DMS53 (cell line): ENCODE measurements at regions not wholly inside any gene's neighbourhood (a gene's known extent, or its start where the extent isn't known, plus 50 kb on each side); places are given as distances from the start of the nearest gene placed in this dataset.

ENCODE experiments used
- DNase-seq: peaks from one replicate; lab custom pipeline; 2025; lab: John Stamatoyannopoulos, UW

DNA sequence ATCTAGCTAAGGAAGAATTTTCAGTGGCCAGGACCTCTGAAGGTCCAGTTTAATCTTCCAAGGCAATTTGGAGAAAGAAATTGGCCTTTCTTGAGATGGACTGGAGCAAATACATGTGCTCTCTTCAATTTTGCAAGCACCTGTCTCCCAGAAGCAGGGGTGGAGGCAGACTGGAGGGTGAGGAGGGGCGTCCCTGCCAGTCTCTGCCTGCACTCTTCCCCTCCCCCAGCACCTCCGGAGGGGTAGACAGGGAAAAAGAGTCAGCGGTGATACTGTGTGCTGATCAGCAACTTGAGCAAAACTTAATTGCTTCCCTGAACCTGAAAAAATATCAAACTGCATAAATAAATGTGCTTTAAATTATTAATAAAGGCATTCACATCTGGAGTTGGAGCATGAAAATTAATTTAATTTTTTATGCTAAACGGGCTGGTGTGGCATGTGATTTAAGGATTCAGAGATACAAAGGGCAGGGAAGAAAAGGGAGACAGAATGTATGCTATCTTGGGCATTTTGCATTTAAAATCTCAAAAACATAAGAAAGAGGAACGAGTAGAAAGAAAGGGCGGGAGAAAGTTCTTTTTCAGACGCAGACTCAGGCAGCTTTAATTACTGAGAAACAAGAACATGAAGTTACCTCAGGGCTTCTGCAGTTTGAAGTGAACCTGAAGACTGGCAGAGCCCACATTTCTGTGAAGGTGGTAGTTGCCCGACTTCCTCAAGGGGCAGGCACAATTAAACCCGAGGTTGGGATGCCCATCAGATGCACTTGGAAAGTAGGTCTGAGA is 319.7 kb downstream of the UACA start:
- no peak for DNase-seq

DNA sequence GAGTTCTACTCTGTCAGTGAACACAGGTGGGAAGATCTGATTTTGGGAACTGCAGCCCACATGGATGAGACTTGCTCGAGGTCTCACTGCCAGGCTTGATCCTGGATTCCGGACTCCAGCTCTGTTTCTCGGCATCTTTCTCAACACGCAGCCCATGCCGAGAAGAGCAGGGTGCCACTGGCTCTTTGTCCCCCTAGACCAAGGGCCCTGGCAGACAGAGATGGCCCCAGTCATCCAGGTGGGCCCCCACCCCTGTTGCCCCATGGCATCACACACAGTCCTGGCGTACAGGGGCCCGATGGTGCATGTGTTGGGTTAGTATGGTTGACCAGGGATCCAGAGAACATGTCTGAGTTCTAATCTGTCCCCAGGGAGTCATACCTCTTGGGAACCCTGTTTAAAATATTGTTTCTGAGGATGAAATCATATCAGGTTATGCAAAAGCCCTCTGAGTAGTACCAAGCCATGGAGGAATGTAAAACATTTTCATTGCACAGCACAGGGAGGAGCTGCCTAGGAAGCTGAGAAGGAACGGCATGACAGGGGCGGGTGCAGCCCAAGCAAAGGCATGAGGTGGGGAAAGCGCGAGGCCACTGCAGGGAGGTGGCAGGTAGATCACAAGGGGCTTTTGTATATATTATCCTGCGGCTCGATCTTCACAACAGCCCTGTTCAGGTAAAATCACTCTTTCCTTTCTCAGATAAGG is 320.6 kb downstream of the UACA start:
- DNase-seq: no peak

DNA sequence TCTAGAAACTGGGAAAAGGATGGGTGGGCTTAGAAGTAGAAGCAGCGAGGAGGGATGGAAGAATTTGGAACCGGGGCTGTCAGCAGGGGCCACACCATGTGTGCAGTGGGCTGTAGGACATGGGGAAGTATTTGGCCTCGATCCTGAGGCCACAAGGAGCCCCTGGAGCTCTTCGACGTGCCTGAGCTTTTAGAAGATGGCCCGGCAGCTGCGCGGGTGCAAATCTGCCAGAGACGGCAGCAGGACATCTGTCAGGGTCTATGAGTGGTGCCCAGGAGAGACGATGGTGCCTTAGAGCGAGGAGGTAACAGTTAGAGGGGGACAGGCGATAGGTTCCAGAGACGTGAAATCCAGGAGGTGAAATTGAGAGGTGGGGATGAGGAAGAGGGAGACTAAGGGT is 321.1 kb downstream of the UACA start:
- DNase-seq: no peak

DNA sequence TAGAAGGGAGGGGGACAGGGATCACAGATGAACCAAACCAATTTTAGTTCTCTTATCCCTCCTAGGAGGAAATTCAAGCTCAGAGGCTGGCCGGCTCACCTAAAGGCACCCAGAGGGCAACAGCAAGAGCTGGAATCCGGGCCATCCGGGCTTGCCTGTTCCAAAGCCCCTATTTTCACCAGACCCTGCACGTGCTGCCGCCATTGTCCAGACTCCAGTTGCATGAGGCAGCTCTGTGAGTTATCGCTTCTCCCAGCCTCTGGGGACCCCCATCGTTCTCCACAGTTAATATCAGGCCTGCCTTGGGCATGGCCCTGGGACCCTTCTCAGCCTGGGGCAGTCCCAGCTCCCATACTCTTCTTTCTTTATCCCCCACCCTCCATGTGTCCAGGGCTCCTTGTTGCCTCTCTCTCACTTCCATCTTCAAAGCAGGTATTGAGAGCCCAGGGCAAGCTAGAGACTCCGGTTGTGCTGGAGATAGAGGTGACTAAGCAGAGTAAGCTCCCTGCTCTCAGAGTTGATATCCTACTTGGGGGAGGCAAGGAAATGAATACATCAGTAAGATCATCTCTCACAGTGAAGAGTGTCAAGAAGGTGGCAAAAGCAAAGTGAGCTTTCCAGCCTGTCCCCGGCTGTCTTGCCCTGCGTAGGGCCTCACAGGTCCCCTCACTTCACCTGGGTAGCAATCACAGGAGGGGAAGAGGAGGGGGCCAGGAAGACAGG is 322.8 kb downstream of the UACA start:
- DNase-seq: no peak

DNA sequence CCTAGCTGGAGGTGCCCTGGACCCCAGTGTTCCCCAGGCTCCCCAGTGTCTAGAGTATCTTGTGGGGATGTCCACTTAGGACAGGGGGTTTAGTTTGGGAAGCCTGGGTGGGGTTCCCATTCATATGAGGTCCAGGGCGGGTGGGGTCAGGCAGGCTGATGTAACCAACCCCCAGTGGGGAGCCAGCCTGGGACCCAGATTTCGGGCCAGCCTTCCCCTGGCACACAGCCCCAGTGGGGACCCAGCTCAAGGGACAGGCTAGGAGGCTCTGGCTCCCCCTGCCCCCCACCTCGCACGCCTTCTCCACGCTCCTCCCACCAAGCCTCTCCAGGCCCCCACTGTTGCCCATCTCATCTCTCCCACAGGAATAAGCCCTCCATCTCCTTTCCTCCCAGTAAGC is 323.5 kb downstream of the UACA start:
- DNase-seq: no peak

DNA sequence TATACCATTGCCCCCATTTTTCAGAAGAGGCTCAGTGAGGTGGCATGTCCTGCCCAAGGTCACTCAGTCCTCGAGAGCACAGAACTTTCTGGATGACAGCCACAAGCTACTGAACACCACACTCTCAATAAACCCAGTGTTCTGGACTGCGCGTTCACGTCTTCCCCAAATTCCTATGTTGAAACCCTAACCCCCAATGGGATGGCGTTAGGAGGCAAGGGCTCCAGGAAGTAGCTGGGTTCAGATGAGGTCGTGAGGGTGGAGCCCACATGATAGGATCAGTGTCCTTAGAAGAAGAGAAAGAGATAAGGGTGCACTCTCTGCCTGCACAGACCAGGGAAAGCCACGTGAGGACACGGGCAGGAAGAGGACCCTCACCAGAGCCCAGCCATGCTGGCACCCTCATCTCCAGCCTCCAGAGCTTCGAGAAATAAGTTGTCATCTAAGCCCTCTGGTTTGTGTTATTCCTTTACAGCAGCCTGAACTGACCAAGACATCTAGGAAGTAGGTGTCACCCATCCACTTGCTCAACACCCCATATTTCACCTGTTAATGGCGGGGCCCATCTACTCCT is 324.0 kb downstream of the UACA start:
- no peak for DNase-seq

DNA sequence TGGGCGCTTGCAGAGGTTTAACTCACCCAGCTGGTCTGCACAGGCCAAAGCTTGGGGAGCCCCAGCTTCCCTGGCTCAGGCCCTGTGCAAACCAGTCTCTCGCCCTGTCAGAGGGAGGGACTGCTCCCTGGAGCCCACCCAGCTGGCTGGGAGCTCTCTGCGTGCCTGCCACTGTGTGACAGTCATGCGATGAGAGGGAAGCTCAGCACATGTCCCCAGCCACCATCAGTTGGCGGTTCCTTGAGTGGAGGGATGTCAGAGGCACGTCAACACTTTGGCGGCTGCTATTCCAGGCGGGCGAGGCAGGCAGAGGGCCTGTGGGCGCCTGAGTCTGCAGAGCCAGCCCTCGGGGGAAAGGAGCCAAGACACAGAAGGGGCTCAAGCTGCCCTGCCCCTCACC is 324.6 kb downstream of the UACA start:
- DNase-seq: no peak

DNA sequence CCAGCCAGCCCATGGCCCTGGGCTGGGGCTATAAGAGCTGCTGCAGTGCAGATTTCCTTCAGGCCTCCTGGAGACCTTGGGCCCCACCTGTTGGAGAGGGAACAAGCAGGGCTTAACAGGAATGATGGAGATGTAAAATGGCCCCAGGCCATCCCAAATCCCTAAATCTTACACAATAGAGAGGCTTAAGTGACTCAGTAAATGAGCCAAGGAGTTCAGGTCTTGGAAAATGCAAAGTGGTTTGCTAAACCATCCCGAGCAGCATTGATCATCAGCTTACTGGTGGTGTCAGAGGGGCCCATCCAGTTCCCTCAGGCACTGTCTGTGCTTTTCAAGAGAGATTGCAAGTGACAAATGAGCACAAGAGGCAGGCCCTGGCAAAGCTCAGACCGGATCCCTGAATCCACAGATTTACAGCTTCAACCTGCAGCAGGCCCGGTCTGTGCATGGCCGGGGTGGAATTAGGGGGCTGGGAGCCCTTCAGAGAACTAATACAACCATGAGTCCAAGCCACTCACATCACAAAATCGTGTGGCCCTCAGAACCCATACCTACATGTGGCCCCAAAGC is 325.4 kb downstream of the UACA start:
- DNase-seq: no peak

DNA sequence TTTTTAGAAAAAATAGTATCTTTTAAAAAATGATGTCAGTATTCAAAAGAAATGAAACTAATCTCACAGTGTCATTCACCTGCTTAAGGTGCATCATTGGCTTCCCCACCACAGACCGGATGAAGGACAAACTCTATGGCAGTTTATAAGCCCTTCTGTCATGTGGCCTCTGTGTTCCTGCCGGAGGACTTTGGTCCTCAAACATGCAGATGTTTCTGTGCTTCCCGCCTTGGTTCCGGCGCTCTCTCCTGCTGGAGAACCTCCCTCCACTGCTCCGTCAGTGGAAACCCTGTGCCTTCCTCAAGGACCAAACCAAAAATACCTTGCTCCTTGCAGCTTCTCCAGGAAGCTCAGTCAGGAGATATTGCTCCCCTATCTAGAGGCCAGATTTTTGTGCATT is 326.3 kb downstream of the UACA start:
- no peak for DNase-seq

DNA sequence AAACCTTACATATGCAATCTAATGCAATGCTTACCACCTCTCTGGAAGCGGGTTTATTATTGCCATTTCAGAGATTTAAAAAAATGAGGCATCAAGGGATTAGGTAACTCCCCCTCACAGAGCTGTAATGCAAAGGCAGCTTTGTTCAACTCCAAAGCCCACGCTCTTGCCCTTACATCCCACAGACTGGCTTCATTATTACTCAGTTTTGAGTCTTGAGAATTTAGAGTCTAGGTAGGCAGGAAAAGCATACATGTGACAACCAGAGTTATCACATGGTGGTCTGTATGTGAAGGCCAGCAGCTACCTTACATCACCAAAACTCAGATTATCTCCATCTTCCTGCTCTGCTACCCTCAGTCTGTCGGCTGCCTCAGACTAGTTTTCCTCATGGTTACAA is 326.9 kb downstream of the UACA start:
- DNase-seq: no peak

DNA sequence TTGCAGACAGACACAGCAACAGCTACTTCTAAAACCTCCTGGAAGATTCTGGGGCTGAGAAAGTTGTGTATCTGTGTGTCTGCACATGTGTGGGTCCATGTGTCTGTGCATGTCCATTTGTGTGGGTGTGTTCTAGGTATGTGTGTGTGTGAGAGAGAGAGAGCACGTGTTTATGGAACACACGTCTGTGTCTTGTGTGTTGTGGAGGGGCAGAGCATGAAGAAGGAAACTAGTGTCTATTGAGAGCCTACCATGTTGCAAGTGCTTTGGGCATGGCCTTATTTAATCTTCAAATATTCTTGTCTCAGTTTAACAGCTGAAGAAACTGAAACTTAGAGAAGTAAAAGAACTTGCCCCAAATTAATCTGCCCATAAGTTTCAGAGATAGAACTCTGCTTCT is 327.5 kb downstream of the UACA start:
- no peak for DNase-seq

DNA sequence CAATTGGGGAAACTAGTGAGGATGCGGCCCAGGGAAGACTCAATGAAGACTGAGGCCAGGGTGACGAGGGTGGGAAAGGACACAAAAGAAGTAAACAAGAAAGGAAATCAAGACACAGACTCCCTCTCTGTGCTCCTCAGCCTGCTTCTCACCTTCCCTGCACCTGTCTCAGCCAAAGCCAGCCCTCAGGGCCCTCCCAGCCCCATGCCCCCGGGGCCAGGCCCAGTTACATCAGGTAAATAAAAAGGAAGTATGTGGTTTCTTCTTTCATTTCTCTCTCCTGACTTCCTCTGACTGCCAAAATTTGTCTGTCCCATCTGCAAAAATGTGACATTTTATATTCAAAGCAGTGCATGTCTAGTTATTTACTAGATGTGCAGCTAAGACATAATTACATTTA is 328.0 kb downstream of the UACA start:
- DNase-seq: no peak

DNA sequence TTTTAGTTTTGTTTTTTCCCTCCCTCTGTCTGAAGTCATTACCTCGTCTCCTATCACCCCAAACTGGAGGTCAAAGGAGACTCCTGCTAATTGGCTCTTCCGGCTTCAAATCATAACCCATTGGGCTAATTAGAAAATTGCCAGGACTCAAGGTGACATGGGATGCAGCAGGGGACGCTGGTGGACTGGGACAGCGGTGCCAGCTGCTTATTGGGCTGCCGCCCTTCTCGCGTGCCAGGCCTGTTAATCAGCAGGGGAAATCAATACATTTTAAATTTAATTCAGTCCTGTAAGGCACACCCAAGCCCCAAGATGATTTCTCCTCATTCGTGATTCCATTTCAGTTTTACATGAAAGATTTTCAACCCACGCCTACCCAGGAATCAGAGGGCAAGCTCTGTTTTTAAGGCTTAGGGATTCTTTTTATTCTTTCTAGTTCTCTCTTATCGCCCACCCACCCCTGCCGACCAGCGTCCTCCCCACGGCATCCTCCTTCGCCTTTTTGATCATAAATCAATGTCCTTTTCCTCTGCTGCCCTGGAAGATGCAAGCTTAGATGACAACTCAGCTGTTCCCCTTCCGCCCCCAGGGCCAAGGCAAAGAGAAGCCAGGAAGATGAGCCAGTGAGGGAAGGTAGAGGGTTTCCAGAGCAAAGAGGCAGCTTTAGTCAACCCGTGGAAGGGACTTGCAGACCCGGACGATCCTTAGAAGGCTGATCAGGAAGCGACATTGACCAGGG is 329.6 kb downstream of the UACA start:
- DNase-seq: no peak

DNA sequence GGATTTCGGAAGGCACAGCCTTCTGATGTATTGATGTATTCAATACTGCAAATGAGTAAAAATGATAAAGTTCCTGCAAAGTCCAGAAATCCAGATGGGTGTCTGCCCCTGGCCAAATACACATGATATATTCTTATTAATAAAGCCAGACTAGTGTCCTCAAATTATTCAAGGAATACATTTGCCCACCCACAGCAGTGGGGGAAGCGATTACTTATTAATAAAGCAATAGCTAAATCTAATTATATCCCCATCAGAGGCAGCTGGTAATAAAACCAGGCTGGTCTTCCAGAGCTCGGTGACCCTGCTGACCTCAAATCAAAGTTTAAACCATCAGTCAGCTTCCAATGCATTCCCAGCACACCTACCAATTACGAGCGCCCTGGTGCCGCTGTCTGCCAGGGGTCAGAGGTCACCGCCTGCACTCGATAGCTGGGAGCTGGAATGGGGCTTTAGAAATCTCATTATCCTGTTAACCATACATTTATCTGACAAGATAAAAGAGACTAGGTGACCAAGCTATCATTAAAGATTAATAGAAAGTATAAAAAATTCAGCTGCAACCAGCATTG is 330.3 kb downstream of the UACA start:
- no peak for DNase-seq

DNA sequence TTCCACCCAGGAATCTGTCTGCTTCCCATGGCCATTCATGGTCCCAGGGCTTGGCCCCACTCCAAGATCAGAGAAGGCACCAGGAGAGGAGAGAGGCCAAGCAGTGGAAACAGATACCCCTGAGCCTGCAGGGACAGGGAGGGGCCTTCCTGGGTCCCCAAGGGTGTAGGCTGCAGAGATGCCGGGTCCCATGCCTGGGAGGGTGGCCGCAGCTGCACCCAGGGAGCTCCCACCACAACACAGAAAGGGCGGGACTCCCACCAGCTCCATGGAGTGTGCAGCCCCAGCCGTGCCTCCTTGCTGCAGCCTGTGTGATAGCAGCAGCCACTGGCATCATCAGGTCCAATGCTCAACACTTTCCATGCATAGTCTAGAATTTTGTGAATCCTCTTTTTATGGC is 331.5 kb downstream of the UACA start:
- no peak for DNase-seq

DNA sequence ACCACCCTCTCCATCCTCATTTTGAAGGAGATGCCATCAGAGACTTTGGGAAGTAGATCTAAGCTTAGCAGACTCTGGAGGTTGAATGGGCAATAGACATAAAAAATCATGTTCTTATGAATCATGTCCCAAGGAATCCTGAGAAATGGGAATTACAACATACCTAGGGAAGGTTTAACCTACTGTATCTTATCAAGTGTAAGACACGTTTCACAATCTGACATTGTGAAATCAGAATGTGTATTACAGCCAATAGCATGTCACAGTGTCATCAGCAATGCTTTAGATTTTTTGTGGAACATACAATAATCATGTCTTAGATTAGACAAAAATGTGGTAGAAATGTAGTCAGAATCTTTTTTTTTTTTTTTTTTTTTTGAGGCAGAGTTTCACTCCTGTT is 332.4 kb upstream of the TLE3 start:
- no peak for DNase-seq

DNA sequence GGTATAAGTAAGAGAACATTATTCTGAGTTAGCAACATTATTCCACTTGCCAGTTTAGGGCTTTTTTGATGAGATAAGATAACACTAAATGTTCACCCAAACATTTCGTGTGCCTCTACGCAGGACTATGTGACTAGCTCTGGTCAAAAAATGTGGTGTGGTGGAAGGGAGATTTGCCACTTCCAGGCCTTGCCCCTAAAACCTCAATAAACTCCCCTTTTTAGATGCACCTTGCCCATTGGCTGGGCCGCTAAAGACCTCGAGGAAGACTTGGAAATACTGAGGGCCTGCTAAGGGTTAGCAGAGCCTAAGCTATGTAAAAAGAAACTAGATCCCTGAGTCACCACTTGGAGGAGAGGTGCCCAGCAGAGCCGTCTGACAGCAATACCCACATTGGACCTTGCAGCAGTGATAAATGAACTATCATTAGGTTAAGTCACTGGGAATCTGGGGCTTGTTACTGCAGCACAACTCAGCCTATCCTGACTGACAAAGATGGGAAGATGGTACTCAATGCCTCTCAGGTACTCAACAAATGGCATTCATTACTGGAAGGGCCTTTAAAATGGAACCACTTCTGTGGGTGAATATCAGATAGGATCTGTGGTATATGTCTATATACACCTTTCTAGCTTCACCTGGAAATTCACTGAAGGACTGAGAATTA is 331.5 kb upstream of the TLE3 start:
- DNase-seq: no peak

DNA sequence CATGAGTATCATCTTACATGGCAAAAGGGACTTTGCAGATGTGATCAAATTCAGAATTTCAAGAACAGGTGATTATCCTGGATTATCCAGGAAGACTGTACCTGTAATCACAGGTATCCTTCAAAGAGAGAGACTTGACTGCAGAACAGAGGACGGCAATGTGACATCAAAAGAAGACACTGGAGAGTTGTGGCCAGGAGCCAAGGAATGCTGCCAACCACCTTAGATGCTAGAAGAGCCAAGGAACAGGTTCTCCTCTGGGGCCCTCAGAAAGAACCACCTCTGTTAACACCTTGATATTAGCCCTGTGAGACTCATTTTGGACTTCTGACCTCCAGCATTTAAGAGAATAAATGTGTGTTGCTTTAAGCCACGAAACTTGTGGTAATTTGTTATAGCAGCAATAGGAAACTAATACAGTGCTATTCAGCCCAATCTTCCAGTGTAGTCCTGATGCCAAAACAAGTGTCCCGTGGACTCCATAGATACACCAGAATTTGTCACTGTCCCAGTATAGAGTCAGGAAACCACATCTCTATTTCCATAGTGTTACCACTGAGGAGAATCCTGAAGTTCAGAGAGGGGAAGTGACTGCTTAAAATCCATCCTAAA is 330.6 kb upstream of the TLE3 start:
- DNase-seq: no peak

DNA sequence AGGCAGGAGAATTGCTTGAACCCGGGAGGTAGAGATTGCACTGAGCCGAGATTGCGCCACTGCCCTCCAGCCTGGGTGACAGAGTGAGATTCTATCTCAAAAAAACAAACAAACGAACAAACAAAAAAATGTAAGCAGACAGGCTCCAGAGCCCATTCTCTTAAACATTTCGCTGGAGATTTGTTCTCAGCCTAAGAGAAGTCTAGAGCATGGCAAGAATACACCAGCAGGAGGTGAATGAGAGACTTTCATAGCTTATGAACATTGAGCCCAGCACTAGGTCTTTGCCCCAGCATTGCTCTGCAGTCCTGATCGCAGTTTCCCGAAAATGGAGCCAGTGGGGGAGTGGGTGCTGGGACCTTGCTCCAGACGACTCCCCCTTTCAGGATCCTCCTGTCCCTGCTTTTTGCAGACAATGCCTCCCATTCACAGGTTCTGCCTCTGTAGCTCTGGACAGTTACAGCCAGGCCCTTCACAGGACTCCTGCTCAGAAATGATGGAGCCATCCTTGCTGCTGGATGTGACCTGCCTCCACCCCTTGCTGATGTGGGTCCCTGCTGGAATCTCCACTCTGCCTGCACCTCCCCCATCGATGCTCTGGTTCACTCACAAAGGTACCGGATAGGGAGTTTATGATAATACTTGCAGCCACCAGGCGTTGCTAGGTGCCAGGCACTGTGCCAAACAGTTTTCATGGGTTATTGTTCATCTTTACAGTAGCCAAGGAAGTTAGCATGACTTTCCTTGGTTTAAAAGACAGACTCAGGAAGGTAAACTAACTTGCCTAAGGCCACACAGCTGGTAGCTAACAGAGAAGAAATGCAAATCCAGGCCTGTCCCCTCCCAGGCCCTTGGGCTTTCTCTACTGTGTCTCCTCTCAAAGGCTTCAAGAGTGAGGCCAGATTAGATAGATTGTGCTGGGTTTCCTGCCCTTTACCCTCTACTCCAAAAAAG is 329.7 kb upstream of the TLE3 start:
- DNase-seq: no peak
